SK-N-SH treated with all-trans-retinoic acid at 6 μM for 48 hours (cell line): ENCODE measurements at regions not wholly inside any gene's neighbourhood (a gene's known extent, or its start where the extent isn't known, plus 50 kb on each side); places are given as distances from the start of the nearest gene placed in this dataset.

Source experiments
- ISL1 ChIP-seq: fragments of 250-450 bp; sonication (Bioruptor Pico); IDR thresholded peaks from 2 replicates; pipeline ENCODE4 v2.1.2; 2022; ENCODE audit warnings: mild to moderate bottlenecking, moderate library complexity
- RARB ChIP-seq: fragments of 250-450 bp; sonication (Bioruptor Pico); IDR thresholded peaks from 2 replicates; pipeline ENCODE4 v1.8.0; 2021; ENCODE audit warnings: mild to moderate bottlenecking, moderate library complexity
- TOX ChIP-seq: fragments of 250-450 bp; sonication (Bioruptor Pico); IDR thresholded peaks from 2 replicates; pipeline ENCODE4 v1.8.0; 2021; ENCODE audit warnings: mild to moderate bottlenecking, moderate library complexity, borderline replicate concordance
- ZNF70 ChIP-seq: fragments of 450-650 bp; formaldehyde crosslinking; IDR thresholded peaks from 2 replicates; pipeline ENCODE4 v1.5.0; 2020; ENCODE audit warnings: mild to moderate bottlenecking, moderate library complexity
- TF ChIP-seq, protein P1 (sequence below): fragments of 250-450 bp; sonication (Bioruptor Pico); IDR thresholded peaks from 2 replicates; pipeline ENCODE4 v1.8.0; 2020; ENCODE audit warnings: mild to moderate bottlenecking, moderate library complexity, borderline replicate concordance

DNA sequence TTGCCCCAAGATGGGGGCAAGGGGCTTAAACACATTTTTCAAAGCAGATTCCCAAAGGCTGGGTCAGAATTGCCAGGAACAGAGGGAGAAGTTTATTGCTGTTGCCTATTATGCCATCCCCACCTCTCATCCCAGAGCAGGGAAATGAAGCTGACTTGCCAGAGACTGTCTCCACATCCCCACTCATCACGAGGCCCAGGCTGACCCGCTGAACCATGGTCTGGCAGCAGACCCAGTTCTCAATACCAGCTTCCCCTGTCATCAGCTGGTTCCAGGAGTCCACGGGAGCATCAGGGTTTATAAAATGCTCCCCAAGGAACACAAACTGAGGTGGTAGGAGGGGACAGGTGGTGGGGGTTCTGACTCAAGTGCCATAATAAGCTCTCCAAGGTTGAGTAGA, 605.9 kb downstream of the NPHP4 start:
- TF ChIP-seq TOX (no peak), ZNF70 (CRISPR knock-in tag) (no peak), ISL1 (no peak), RARB (no peak)
- TF ChIP-seq, protein P1, sequence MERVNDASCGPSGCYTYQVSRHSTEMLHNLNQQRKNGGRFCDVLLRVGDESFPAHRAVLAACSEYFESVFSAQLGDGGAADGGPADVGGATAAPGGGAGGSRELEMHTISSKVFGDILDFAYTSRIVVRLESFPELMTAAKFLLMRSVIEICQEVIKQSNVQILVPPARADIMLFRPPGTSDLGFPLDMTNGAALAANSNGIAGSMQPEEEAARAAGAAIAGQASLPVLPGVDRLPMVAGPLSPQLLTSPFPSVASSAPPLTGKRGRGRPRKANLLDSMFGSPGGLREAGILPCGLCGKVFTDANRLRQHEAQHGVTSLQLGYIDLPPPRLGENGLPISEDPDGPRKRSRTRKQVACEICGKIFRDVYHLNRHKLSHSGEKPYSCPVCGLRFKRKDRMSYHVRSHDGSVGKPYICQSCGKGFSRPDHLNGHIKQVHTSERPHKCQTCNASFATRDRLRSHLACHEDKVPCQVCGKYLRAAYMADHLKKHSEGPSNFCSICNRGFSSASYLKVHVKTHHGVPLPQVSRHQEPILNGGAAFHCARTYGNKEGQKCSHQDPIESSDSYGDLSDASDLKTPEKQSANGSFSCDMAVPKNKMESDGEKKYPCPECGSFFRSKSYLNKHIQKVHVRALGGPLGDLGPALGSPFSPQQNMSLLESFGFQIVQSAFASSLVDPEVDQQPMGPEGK = no peak
